MM.1S (cell line): ENCODE measurements at regions not wholly inside any gene's neighbourhood (a gene's known extent, or its start where the extent isn't known, plus 50 kb on each side); places are given as distances from the start of the nearest gene placed in this dataset.

Experiments used
- DNase-seq: peaks from one replicate; pipeline ENCODE4 v3.0.0-alpha.2; 2015
- H2AFZ ChIP-seq: fragments of 300-600 bp; sonication (generic); 2 replicates; pipeline ENCODE4 v1.6.0; 2016; ENCODE audit warnings: antibody characterized with exemption, low read length
- H3F3A ChIP-seq: fragments of 300-600 bp; sonication (generic); 2 replicates; pipeline ENCODE4 v1.6.1; 2016; ENCODE audit warnings: mild to moderate bottlenecking, antibody characterized with exemption, low read length, moderate library complexity, mixed read lengths; ENCODE audit not compliant: insufficient read depth
- H3K27ac ChIP-seq: fragments of 300-600 bp; sonication (generic); 2 replicates; pipeline ENCODE4 v1.5.1; 2016; ENCODE audit warnings: mild to moderate bottlenecking, low read length
- H3K27me3 ChIP-seq: fragments of 300-600 bp; sonication (generic); replicated peaks from 2 replicates; pipeline ENCODE4 v1.6.0; 2016; ENCODE audit warnings: low read length; ENCODE audit not compliant: insufficient read depth
- H3K36me3 ChIP-seq: fragments of 300-600 bp; sonication (generic); replicated peaks from 2 replicates; pipeline ENCODE4 v1.6.1; 2016; ENCODE audit warnings: mild to moderate bottlenecking, low read length, mixed read lengths; ENCODE audit not compliant: insufficient read depth
- H3K4me1 ChIP-seq: fragments of 300-600 bp; sonication (generic); 2 replicates; pipeline ENCODE4 v1.6.1; 2016; ENCODE audit warnings: low read length, mixed read lengths
- H3K4me2 ChIP-seq: fragments of 300-600 bp; sonication (generic); 2 replicates; pipeline ENCODE4 v1.6.0; 2016; ENCODE audit warnings: low read depth, low read length
- H3K4me3 ChIP-seq: fragments of 300-600 bp; sonication (generic); 2 replicates; pipeline ENCODE4 v1.5.1; 2016; ENCODE audit warnings: low read length, mixed read lengths
- H3K79me2 ChIP-seq: fragments of 300-600 bp; sonication (generic); 2 replicates; pipeline ENCODE4 v1.6.1; 2016; ENCODE audit warnings: mixed run types, low read length, mixed read lengths
- H3K9ac ChIP-seq: fragments of 300-600 bp; sonication (generic); 2 replicates; pipeline ENCODE4 v1.6.1; 2016; ENCODE audit warnings: low read length, mixed read lengths
- H3K9me2 ChIP-seq: fragments of 300-600 bp; sonication (generic); replicated peaks from 2 replicates; pipeline ENCODE4 v1.6.1; 2016; ENCODE audit warnings: mild to moderate bottlenecking, low read length, mixed read lengths; ENCODE audit not compliant: insufficient read depth
- H3K9me3 ChIP-seq: fragments of 300-600 bp; sonication (generic); replicated peaks from 2 replicates; pipeline ENCODE4 v1.6.1; 2016; ENCODE audit warnings: mild to moderate bottlenecking, low read length, mixed read lengths; ENCODE audit not compliant: insufficient read depth
- H4K20me1 ChIP-seq: fragments of 300-600 bp; sonication (generic); 2 replicates; pipeline ENCODE4 v1.6.1; 2016; ENCODE audit warnings: mild to moderate bottlenecking, low read length, moderate library complexity, mixed read lengths; ENCODE audit not compliant: insufficient read depth
- CTCF ChIP-seq: fragments of 300-600 bp; sonication (generic); IDR thresholded peaks from 2 replicates; pipeline ENCODE4 v1.5.1; 2016; ENCODE audit warnings: antibody characterized with exemption, low read length, mixed read lengths
- EZH2 ChIP-seq: fragments of 300-600 bp; sonication (generic); optimal IDR thresholded peaks from 2 replicates; pipeline ENCODE3; 2017; ENCODE audit warnings: low read depth, mild to moderate bottlenecking, antibody characterized with exemption, low read length, mixed read lengths
- EZH2phosphoT487 ChIP-seq: fragments of 300-600 bp; sonication (generic); IDR thresholded peaks from 2 replicates; pipeline ENCODE4 v1.6.1; 2018; ENCODE audit warnings: antibody characterized with exemption, low read length

- H3K27me3 ChIP-seq, result no peaks in the 10 kb centered on the region
- H3K4me3 ChIP-seq, result no peak overlapping the region
- H2AFZ ChIP-seq, result no peak overlapping the region
- H3K9me3 ChIP-seq, result no peaks in the 10 kb centered on the region
- no peaks in the 10 kb centered on the region for H3F3A ChIP-seq
- TF ChIP-seq CTCF (no peak), EZH2 (no peak), EZH2phosphoT487 (no peak)
- H3K4me1 ChIP-seq, result no peaks in the 10 kb centered on the region
- H3K9ac ChIP-seq, result no peak overlapping the region
- H3K36me3 ChIP-seq, result no peaks in the 10 kb centered on the region
- H3K4me2 ChIP-seq, result no peak overlapping the region
- H4K20me1 ChIP-seq, result no peaks in the 10 kb centered on the region
- no peak for DNase-seq
- no peaks in the 10 kb centered on the region for H3K9me2 ChIP-seq
- H3K27ac ChIP-seq, result no peak overlapping the region
- no peaks in the 10 kb centered on the region for H3K79me2 ChIP-seq
These were observed 62.0 kb downstream of the SKIDA1 start for GRCh38 chr10:21463436-21463835.

GRCh38 chr10:21458126-21458871 lies 67.2 kb downstream of the SKIDA1 start:
- no peaks in the 10 kb centered on the region for H3K9me3 ChIP-seq
- H3K36me3 ChIP-seq, result no peaks in the 10 kb centered on the region
- no peak for DNase-seq
- H3K9ac ChIP-seq, result no peak overlapping the region
- no peaks in the 10 kb centered on the region for H4K20me1 ChIP-seq
- TF ChIP-seq EZH2 (no peak), CTCF (no peak), EZH2phosphoT487 (no peak)
- no peaks in the 10 kb centered on the region for H3K4me1 ChIP-seq
- no peaks in the 10 kb centered on the region for H3K27me3 ChIP-seq
- H2AFZ ChIP-seq, result no peak overlapping the region
- no peak overlapping the region for H3K27ac ChIP-seq
- no peaks in the 10 kb centered on the region for H3K79me2 ChIP-seq
- no peaks in the 10 kb centered on the region for H3K9me2 ChIP-seq
- H3K4me3 ChIP-seq, result no peak overlapping the region
- H3K4me2 ChIP-seq, result no peak overlapping the region
- H3F3A ChIP-seq, result no peaks in the 10 kb centered on the region

- no peaks in the 10 kb centered on the region for H3F3A ChIP-seq
- no peaks in the 10 kb centered on the region for H3K9me3 ChIP-seq
- H4K20me1 ChIP-seq, result no peaks in the 10 kb centered on the region
- H3K36me3 ChIP-seq, result no peaks in the 10 kb centered on the region
- no peak overlapping the region for H2AFZ ChIP-seq
- H3K79me2 ChIP-seq, result no peaks in the 10 kb centered on the region
- no peaks in the 10 kb centered on the region for H3K4me1 ChIP-seq
- no peaks in the 10 kb centered on the region for H3K27me3 ChIP-seq
- DNase-seq, result no peak
- H3K27ac ChIP-seq, result no peak overlapping the region
- no peak overlapping the region for H3K4me3 ChIP-seq
- no peak for TF ChIP-seq EZH2
- TF ChIP-seq EZH2phosphoT487, result no peak
- TF ChIP-seq CTCF, result no peak
- no peak overlapping the region for H3K4me2 ChIP-seq
- H3K9me2 ChIP-seq, result no peaks in the 10 kb centered on the region
- H3K9ac ChIP-seq, result no peak overlapping the region
These were observed 69.3 kb downstream of the SKIDA1 start for GRCh38 chr10:21456160-21456559.
